Mesendoderm (in vitro differentiated cells): ENCODE measurements at regions not wholly inside any gene's neighbourhood (a gene's known extent, or its start where the extent isn't known, plus 50 kb on each side); places are given as distances from the start of the nearest gene placed in this dataset.

ENCODE experiments used
- DNase-seq: peaks from one replicate; pipeline ENCODE4 v3.0.0; 2013
- H2AK5ac ChIP-seq: 2 replicates; pipeline ENCODE4 v1.6.1; 2013; ENCODE audit warnings: low read length, inconsistent platforms
- H2BK120ac ChIP-seq: 2 replicates; pipeline ENCODE4 v1.6.1; 2013; ENCODE audit warnings: low read depth, mild to moderate bottlenecking, low read length, moderate library complexity, mixed read lengths
- H2BK15ac ChIP-seq: replicated peaks from 2 replicates; pipeline ENCODE4 v1.6.1; 2013; ENCODE audit warnings: low read depth, mild to moderate bottlenecking, moderate library complexity
- H2BK5ac ChIP-seq: 2 replicates; pipeline ENCODE4 v1.6.1; 2013; ENCODE audit warnings: low read length, inconsistent platforms
- H3K18ac ChIP-seq: 2 replicates; pipeline ENCODE4 v1.6.1; 2013; ENCODE audit warnings: mild to moderate bottlenecking, low read length, mixed read lengths
- H3K23ac ChIP-seq: one replicate; pipeline ENCODE4 v1.6.1; 2013; ENCODE audit warnings: low read length
- H3K27ac ChIP-seq: 2 replicates; pipeline ENCODE4 v1.5.1; 2013; ENCODE audit warnings: low read depth, mild to moderate bottlenecking, inconsistent platforms, low read length, moderate library complexity
- H3K27me3 ChIP-seq: 2 replicates; pipeline ENCODE4 v1.6.1; 2013; ENCODE audit warnings: low read length, control low read depth, mild to moderate bottlenecking, inconsistent platforms; ENCODE audit not compliant: insufficient read depth, poor library complexity
- H3K36me3 ChIP-seq: 2 replicates; pipeline ENCODE4 v1.6.1; 2013; ENCODE audit warnings: low read length, inconsistent platforms; ENCODE audit not compliant: control insufficient read depth, insufficient read depth
- H3K4ac ChIP-seq: one replicate; pipeline ENCODE4 v1.6.1; 2013; ENCODE audit warnings: low read depth, mild to moderate bottlenecking, low read length, moderate library complexity
- H3K4me1 ChIP-seq: 2 replicates; pipeline ENCODE4 v1.6.1; 2013; ENCODE audit warnings: low read depth, low read length, inconsistent platforms; ENCODE audit not compliant: control insufficient read depth
- H3K4me2 ChIP-seq: 2 replicates; pipeline ENCODE4 v1.6.1; 2013; ENCODE audit warnings: low read length
- H3K4me3 ChIP-seq: 2 replicates; pipeline ENCODE4 v1.5.1; 2013; ENCODE audit warnings: mild to moderate bottlenecking, low read length
- H3K56ac ChIP-seq: one replicate; pipeline ENCODE4 v1.6.1; 2013; ENCODE audit warnings: low read length
- H3K79me1 ChIP-seq: 2 replicates; pipeline ENCODE4 v1.6.1; 2013; ENCODE audit warnings: low read length, inconsistent platforms
- H3K79me2 ChIP-seq: 2 replicates; pipeline ENCODE4 v1.6.1; 2013; ENCODE audit warnings: mild to moderate bottlenecking, low read length; ENCODE audit not compliant: control insufficient read depth, insufficient read depth
- H3K9ac ChIP-seq: 2 replicates; pipeline ENCODE4 v1.6.1; 2013; ENCODE audit warnings: low read length, inconsistent platforms
- H4K5ac ChIP-seq: one replicate; pipeline ENCODE4 v1.6.1; 2013; ENCODE audit warnings: low read length
- H4K8ac ChIP-seq: one replicate; pipeline ENCODE4 v1.6.1; 2013; ENCODE audit warnings: low read depth, mild to moderate bottlenecking, control low read depth, low read length, moderate library complexity
- WGBS: extraction: QIAGEN DNeasy Blood & Tissue Kit; methylation state at CpG from one replicate; pipeline ENCODE4 v1.1.7; 2013; ENCODE audit warnings: low lambda C conversion rate, missing lambda C conversion rate; ENCODE audit not compliant: insufficient coverage; ENCODE audit errors: extremely low coverage; 5-methylcytosine and 5-hydroxymethylcytosine counted together

GRCh38 chr14:47976139-47976538 lies 300.7 kb upstream of the MDGA2 start:
- WGBS = no CpG with 5 or more reads among the region's 2 CpGs
- Histone ChIP-seq H3K27ac (no peak overlapping the region), H2AK5ac (no peak overlapping the region), H3K4me1 (no peaks in the 10 kb centered on the region), H3K18ac (no peak overlapping the region), H2BK5ac (no peak overlapping the region), H2BK120ac (no peak overlapping the region), H3K23ac (no peak overlapping the region), H3K4ac (no peak overlapping the region), H3K9ac (no peak overlapping the region), H4K8ac (no peak overlapping the region), H3K27me3 (no peaks in the 10 kb centered on the region), H2BK15ac (no peak overlapping the region), H3K79me1 (no peaks in the 10 kb centered on the region), H3K4me2 (no peak overlapping the region), H3K79me2 (no peaks in the 10 kb centered on the region), H4K5ac (no peak overlapping the region), H3K4me3 (no peak overlapping the region), H3K56ac (no peak overlapping the region), H3K36me3 (no peaks in the 10 kb centered on the region)
- peak; percentile 85 for DNase-seq

DNA sequence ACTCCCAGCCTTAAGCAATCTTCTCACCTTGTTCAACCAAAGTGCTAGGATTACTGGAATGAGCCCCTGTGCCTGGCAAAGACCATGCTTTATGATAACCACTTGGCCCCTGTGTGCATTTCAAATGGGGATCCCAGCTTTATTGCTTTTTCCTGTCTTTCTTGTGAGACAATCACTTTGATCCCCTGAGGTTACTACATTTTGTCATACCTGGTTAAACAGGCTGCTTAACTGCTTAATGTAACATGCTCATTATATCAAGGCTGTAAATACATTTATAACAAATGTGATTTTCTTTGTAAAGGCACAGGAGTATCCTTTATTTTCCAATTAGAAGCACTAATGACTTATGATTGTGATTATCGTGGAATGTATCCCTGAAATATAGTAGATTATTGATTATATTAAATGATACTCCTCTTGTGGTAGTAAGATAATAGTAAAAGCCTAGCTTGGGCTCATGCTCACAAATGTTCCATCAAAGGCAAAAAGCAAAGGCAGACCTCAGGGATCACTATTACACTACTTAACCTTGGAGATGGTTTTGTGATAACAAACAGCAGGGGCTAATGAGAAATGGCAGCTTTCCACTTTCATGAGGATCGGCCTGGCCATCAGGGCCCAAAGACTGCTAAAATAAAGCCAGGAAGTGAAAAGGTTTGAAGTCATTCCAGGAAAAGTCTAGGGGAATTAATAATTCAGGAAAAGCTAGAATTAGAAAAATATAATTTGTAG lies 290.8 kb upstream of the MDGA2 start:
- Histone ChIP-seq H3K18ac (no peak overlapping the region), H3K36me3 (no peaks in the 10 kb centered on the region), H2BK15ac (no peak overlapping the region), H3K4me2 (no peak overlapping the region), H3K4ac (no peak overlapping the region), H2AK5ac (no peak overlapping the region), H3K79me1 (no peaks in the 10 kb centered on the region), H3K4me3 (no peak overlapping the region), H3K27ac (no peak overlapping the region), H2BK5ac (no peak overlapping the region), H3K27me3 (no peaks in the 10 kb centered on the region), H3K23ac (no peak overlapping the region), H4K8ac (no peak overlapping the region), H3K4me1 (no peaks in the 10 kb centered on the region), H3K79me2 (no peaks in the 10 kb centered on the region), H3K9ac (no peak overlapping the region), H3K56ac (no peak overlapping the region), H4K5ac (no peak overlapping the region), H2BK120ac (no peak overlapping the region)
- peak; percentile 90 for DNase-seq
- WGBS = no CpG with 5 or more reads among the region's 2 CpGs

DNA sequence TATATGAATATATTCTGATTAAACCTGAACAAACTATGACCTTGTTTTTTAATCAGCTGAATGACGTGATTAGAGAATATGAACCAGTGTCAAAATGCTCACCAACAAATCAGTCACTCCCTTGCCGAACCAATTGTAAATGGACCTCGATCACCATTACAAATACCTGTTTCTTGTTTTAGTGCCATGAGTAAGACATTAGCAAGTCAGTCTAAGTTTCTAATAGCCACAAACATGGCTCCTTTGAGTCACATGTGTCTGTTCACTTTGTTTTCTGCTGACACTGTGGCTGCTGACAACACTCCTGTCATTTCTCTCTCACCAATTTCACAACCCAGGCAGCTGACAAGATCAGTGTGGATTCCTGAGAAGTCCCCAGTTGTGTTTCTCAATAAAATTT lies 286.2 kb upstream of the MDGA2 start:
- Histone ChIP-seq H3K4me2 (no peak overlapping the region), H2BK120ac (no peak overlapping the region), H3K79me2 (no peaks in the 10 kb centered on the region), H3K4me3 (no peak overlapping the region), H3K9ac (no peak overlapping the region), H3K4me1 (no peaks in the 10 kb centered on the region), H3K27ac (no peak overlapping the region), H2AK5ac (no peak overlapping the region), H3K79me1 (no peaks in the 10 kb centered on the region), H2BK15ac (no peak overlapping the region), H3K23ac (no peak overlapping the region), H3K18ac (no peak overlapping the region), H4K8ac (no peak overlapping the region), H3K4ac (no peak overlapping the region), H3K27me3 (no peaks in the 10 kb centered on the region), H2BK5ac (no peak overlapping the region), H3K56ac (no peak overlapping the region), H3K36me3 (no peaks in the 10 kb centered on the region), H4K5ac (no peak overlapping the region)
- WGBS = no CpG with 5 or more reads among the region's 3 CpGs
- no peak for DNase-seq

DNA sequence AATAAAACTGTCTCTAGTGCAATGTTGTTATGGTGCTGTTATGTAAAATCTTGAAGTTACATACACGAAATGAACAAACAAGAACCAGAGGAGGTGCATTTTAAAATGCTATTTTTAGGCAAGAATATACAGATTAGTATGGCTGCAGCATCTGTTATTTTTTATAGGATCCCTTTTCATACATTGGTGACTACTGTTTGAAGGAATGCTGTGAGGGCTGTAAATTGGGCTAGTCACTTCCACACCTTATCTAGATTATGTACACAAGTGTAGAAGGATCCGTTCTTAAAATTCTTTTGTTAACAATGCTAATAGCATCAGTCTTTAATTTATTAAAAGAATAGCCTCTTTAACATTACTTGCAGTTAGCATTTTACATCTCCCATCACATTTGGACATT lies 284.3 kb upstream of the MDGA2 start:
- Histone ChIP-seq H3K79me1 (no peaks in the 10 kb centered on the region), H3K4ac (no peak overlapping the region), H2BK5ac (no peak overlapping the region), H3K9ac (no peak overlapping the region), H2BK15ac (no peak overlapping the region), H3K56ac (no peak overlapping the region), H3K36me3 (no peaks in the 10 kb centered on the region), H3K23ac (no peak overlapping the region), H3K4me3 (no peak overlapping the region), H3K4me1 (no peaks in the 10 kb centered on the region), H4K8ac (no peak overlapping the region), H4K5ac (no peak overlapping the region), H3K4me2 (no peak overlapping the region), H3K27me3 (no peaks in the 10 kb centered on the region), H2AK5ac (no peak overlapping the region), H3K18ac (no peak overlapping the region), H2BK120ac (no peak overlapping the region), H3K27ac (no peak overlapping the region), H3K79me2 (no peaks in the 10 kb centered on the region)
- WGBS = no CpG with 5 or more reads among the region's 2 CpGs
- DNase-seq = no peak

GRCh38 chr14:47949006-47949405 lies 273.6 kb upstream of the MDGA2 start:
- H2BK5ac ChIP-seq = no peak overlapping the region
- no peak overlapping the region for H3K4me2 ChIP-seq
- H3K18ac ChIP-seq = no peak overlapping the region
- H3K36me3 ChIP-seq = no peaks in the 10 kb centered on the region
- H2BK15ac ChIP-seq = no peak overlapping the region
- no peaks in the 10 kb centered on the region for H3K4me1 ChIP-seq
- H3K79me1 ChIP-seq = no peaks in the 10 kb centered on the region
- H3K27ac ChIP-seq = no peak overlapping the region
- H3K9ac ChIP-seq = no peak overlapping the region
- no peak overlapping the region for H4K8ac ChIP-seq
- H4K5ac ChIP-seq = no peak overlapping the region
- no peak overlapping the region for H2AK5ac ChIP-seq
- H3K23ac ChIP-seq = no peak overlapping the region
- no peak overlapping the region for H2BK120ac ChIP-seq
- no peak overlapping the region for H3K56ac ChIP-seq
- H3K4me3 ChIP-seq = no peak overlapping the region
- H3K27me3 ChIP-seq = no peaks in the 10 kb centered on the region
- H3K79me2 ChIP-seq = no peaks in the 10 kb centered on the region
- peak; percentile 5 for DNase-seq
- no CpG with 5 or more reads among the region's 6 CpGs for WGBS
- no peak overlapping the region for H3K4ac ChIP-seq

DNA sequence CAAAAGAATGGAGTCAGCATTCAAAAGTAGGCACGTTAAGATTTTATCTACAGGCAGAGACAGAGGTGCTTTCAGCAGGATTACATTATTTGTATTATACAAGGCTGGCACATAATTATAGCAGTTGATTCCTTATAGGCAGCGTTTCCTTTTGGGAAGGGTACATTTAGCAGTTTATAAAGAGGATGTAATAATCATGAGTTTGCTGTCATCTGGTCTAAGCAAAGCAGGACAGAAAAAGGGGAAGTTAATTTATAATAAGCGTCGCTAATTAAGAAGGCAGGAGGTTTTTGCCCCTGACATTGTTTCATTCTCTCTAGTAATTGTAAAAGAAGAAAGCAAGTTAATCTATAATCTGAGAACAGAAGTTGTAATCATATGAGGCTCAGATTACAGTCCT lies 259.9 kb upstream of the MDGA2 start:
- no peak overlapping the region for H3K4me2 ChIP-seq
- no peak overlapping the region for H3K9ac ChIP-seq
- H3K4me3 ChIP-seq = no peak overlapping the region
- DNase-seq = no peak
- H3K4ac ChIP-seq = no peak overlapping the region
- no peak overlapping the region for H2BK15ac ChIP-seq
- no peak overlapping the region for H2AK5ac ChIP-seq
- no peak overlapping the region for H3K27ac ChIP-seq
- H4K8ac ChIP-seq = no peak overlapping the region
- no peak overlapping the region for H3K23ac ChIP-seq
- no peaks in the 10 kb centered on the region for H3K79me2 ChIP-seq
- H4K5ac ChIP-seq = no peak overlapping the region
- no peak overlapping the region for H2BK120ac ChIP-seq
- no peaks in the 10 kb centered on the region for H3K4me1 ChIP-seq
- no peak overlapping the region for H3K18ac ChIP-seq
- H3K27me3 ChIP-seq = no peaks in the 10 kb centered on the region
- H3K36me3 ChIP-seq = no peaks in the 10 kb centered on the region
- H3K79me1 ChIP-seq = no peaks in the 10 kb centered on the region
- H3K56ac ChIP-seq = no peak overlapping the region
- no CpG with 5 or more reads among the region's 4 CpGs for WGBS
- no peak overlapping the region for H2BK5ac ChIP-seq
